GM19099 (cell line): ENCODE measurements at regions not wholly inside any gene's neighbourhood (a gene's known extent, or its start where the extent isn't known, plus 50 kb on each side); places are given as distances from the start of the nearest gene placed in this dataset.

ENCODE experiments used
- POLR2A ChIP-seq: IDR thresholded peaks from 3 replicates; pipeline ENCODE4 v1.6.1; 2011; ENCODE audit warnings: low read depth; ENCODE audit not compliant: insufficient read length; ENCODE audit errors: extremely low read depth

DNA sequence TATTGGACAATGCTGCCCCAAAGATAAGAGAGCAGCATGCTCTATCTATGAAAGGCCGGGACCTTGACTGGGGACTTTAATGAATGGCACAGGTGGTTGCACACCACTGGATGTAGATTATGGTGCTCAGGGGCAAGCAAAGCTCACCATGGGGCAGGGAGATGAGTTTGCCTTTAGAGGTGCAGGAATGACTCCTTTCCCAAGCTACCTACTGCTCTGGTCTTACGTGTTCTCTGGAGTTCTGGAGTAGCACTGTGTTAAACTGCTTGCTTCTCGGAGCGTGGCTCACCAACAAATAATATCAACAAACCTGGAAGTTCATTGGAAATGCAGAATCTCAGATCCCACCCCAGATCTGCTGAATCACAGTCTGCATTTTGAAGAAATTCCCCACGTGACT lies 445.3 kb downstream of the RPS24 start:
- no peak for TF ChIP-seq POLR2A

DNA sequence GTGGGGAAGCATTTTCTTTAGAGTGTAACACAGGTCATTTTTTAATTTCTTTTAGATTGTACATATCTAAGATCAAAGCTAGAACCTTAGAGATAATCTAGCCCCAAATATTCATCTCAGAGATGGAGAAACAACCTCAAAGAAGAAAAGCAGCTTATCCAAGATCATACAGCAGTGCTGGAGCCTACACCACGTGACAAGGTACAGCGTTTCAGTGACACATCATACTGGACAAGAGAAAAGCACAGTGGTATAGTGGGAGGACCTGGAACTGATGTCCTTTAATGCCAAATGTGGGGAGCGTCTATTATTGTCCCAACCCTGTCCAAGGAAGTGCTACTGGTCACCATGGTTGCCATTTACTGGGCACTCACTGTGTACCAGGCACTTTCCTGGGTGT lies 445.8 kb downstream of the RPS24 start:
- TF ChIP-seq POLR2A, result no peak

DNA sequence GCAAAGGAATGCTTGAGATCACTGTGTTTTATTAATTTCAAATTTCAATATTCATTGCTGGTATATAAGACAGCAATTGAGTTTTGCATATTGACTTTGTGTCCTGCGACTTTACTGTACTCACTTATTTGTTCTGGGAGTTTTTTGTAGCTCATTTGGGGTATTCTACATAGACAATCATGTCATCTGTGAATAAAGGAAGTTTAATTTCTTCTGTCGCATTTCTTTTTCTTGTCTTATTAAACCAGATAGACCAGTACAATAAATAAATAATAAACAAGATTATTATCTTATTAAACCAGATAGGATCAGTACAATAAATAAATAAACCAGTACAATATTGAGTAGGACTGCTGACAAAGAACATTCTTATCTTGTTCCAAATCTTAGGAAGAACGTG lies 448.2 kb downstream of the RPS24 start:
- no peak for TF ChIP-seq POLR2A

DNA sequence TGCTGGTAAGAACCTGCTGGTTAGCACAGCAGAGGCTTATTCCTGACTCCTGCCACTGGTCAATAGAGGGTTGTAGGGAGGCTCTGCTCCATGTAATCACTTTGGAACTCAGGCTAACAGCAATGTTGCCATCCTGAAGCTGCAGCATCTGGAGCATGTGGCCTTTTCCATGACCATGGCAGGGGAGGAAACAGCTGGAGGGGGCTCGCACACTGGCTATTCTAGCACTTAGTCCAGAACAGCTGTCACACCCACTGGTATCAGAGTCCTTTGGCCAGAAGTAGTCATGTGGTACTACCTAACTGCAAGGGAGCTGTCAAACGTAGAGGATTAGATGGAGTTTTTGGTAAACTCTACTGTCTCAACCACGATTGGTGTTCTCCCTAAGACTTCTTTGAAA lies 450.0 kb downstream of the RPS24 start:
- TF ChIP-seq POLR2A, result no peak

DNA sequence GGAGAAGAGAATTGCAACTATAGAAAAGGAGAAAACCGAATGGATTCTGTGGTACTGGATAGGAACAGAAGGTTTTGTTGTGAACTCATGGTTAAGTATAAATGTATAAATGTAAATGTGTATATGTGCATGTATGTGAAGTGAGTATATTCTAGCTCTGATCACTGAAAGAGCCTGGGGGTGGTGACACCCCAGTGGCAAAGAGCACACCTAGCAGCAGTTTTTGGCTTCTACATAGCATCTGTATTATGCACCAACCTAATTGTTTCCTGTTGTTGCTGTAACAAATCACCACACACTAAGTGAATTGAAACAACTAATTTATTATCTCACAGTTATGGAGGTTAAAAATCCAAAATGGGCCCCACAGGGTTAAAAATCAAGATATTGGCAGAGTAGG lies 455.4 kb downstream of the RPS24 start:
- no peak for TF ChIP-seq POLR2A

DNA sequence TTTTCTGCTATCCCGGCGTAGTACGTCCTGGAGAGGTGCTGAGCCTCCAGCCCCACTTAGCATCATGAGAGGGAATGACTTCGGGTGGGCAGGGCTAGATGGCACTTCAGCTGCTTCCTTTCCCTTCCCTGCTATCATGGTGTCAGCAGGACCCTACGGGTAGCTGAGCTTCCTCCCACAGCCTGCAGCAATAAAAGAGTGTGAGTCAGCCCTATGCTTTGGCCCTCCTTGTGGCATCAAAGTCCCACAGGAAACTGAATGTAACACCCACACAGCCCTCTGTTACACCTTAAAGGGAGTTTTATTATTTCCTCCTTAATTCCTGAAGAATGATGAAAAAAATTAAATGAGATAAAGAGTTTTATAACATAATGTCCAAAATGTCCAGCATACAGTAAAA lies 458.1 kb downstream of the RPS24 start:
- no peak for TF ChIP-seq POLR2A

DNA sequence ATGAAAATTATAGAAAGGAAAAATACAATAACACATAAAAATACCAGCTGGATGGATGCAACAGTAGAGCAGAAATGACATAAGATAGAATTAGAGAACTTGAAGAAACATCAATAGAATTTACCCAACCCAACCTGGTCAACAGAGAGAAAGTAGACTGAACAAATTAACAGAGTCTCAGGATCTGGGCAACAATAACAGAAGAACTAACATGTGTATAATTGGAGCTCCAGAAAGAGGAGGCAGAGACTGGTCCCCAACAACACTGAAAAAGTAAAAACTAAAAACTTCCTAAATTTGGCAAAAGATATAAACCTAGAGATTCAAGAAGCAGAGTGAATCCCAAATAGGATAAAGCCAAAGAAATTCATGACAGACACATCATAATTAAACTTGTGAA lies 458.8 kb downstream of the RPS24 start:
- no peak for TF ChIP-seq POLR2A

DNA sequence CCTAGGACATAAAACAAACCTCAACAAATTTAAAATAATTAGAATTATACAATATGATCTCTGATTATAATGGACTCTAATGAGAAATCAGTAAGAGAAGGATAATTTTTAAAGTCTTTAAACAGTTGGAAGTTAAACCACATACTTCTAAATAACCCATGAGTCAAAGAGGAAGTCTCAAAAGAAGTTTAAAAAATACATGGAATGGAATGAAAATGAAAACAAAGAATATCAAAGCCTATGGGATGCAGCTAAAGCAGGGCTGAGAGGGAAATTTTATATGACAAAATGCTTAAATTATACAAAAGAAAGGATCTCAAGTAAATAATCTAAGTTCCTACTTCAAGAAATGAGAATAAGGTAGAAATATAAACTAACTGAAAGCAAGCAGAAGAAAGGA lies 460.5 kb downstream of the RPS24 start:
- TF ChIP-seq POLR2A, result no peak

DNA sequence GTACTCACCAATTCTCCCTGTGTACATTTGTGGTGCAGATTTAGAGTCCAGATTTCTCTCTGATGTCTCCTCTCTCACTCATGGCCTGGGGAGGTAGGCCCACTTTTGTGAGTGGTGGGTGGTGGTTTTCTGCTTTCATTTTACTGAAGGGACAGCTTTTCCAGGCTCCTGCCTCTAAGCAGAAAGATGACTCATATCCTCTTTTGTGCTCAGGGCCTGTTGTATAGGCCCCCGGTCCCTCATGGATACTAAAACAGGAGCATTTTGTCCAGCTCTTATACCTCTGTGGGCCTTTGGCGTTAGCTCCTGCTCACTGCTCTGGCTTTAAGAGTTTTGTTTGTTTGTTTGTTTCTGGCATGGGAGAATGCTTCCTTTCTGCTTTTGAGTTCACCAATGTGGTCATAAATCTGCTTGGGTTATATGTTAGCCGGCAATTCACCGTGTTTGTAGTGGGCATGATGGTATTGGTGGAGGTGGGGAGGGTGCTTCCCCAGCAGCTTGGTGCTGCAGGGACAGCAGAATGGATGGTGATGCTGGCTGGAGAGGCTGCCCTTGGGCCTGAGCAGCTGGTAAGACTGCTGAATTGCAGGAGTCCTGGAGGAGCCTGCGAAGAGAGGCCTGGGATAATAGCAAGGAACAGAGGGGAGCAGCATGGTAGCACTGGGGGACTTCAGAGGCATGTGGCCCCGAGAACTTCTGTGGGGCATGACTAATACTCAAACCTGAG lies 468.7 kb downstream of the RPS24 start:
- no peak for TF ChIP-seq POLR2A

DNA sequence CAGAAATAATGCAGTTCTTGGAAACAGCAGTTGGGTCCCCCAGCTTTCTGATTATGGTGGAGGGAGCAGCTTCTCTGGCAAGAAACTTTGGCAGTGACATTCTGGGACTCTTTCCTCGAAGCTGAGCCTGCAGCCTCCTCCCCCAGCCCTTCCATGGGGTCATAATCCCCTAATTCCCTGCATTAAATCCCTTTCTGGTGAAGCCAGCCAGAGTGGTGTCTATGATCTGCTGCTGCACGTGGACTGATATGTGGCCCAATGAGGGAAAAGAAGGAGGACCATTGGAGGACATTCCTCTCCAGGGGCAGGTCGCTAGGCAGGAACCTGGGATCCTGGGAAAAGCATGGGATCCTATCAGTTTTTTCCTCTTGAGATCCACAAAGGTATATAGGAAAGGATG lies 470.5 kb downstream of the RPS24 start:
- TF ChIP-seq POLR2A, result no peak

DNA sequence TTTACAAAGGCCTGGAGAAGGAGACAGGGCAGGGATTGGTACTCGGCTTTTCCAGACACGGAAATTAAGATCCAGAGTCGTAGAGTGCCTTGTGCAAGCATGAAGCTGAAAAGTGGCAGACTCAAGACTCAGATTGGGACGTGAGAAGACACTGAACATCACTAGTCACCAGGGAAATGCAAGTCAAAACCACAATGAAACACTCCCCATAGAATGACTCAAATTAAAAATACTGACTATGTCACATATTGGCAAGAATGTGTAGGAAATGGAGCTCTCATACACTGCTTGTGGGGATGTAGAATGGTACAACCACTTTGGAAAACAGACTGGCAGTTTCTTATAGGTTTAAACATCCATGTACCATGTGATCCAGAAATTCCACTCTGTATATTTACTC lies 472.0 kb downstream of the RPS24 start:
- no peak for TF ChIP-seq POLR2A

DNA sequence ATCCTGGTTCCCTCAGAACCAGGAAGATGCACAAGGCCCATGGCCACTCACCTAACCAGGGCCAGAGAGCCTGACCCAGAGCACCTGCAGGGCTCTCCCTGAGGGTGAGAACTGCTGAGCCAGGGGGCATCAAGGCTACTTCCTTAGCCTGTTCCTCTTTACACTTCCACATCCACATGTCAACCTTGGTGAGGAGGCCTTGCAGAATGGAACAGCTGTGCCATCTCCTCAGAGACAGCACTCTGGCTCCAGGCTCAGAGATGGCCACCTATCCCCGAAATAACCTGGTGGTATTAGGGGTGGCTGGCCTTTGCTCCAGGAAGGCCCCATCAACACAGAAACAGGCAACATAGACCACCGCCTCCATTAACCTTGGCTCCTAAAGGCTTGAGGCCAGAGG lies 473.0 kb downstream of the RPS24 start:
- no peak for TF ChIP-seq POLR2A

DNA sequence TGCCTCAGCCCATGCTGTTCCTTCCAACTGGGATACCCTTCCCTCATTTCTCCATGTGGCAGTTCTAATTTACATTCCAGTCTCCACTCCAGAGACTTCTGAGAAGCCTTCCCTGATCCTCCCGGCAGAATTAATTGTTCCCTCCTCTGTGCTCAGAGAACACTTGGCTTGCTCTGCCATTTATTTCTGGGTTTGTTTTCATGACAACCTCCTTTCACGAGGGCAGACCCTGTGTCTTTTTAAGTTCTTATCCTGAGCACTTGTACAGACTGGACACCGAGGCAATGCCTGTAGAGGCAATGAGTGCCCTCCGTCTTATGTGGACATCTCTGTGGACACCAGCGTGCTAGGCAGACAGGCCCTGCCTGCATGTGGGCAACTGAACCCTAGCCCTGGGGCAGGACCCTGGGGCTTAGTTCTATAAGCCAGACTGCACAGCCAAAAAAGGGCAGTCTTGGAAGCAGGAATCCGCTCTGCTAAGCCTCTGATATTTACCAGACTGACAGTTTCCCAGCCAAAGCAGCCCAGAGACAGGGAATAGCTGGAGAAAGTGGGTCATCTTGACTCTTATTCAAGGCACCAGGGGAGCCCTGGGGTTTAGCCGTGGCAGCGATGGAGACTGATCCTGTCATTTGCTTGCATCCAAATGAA lies 474.0 kb downstream of the RPS24 start:
- no peak for TF ChIP-seq POLR2A

DNA sequence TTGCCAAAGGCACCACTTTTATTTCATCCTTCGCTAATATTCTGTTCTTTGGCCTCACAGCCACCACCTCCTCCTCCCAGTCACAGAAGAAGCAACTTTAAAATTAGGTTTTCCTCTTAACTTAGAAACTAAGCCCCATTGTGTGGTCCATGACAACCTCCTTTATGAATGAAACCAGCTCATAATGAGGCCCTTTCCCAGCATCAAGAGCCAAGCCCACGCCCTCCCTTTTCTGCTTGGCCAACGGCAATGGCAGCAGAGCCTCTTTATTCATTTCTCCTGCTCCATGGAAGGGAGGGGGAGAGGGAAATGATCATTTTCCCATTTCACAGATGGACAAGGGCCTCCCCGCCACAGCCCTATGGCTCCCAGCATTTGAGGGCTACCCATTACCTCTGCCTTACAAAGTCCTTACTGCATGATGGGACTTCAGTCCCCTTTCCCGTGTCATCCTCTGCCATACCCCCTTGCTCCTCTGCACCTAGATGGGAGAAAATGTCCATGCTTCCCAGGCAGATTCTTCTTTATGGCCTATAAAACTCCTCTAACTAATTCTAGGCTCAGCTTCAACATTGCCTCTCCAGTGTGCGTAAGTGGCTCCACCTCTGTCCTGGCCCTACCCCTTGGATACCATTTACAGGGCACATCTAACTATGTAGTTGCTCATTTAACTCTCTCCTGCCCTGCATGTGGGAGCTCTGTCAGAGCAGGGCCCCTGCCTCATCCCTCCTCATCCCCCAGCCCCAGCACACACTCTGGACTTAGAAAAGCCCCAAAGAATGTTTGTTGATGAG lies 475.5 kb downstream of the RPS24 start:
- no peak for TF ChIP-seq POLR2A

DNA sequence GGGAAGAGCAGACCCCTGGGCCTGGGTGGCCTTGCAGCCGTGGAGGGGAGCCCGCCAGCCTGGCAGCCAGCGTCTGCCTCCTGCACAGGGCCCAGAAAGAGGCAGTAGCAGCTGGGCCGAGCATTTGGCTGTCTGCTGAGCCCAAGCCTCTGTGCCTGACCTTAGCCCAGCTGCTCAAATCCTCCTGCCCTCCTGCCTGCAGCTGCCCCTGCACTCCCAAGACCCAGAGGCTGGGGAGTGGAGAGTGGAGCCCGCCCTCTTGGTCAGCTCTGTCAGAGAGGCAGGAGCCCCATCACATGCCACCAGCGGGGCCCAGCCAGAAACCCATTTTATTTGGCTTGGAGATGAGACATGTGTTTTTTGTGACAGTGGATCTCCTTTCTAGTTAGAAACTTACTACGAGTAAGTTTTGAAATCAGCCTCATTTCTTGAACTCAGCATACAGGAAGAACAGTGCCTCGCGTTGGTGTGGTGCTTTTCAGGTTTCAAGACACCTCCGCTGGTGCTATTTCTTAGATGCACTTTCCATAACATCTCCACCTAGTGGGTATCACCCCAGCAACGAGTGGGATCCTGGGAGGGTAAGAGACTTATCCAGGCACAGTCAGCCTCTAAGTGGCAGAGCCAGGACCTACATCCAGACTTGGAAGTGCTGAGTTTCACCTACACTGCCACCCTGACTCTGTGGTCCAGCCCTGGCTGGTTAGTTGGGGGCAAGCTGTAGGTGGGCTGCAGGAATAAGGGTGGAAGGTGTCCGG lies 477.1 kb downstream of the RPS24 start:
- TF ChIP-seq POLR2A, result no peak
